A549 (cell line): ENCODE measurements at regions not wholly inside any gene's neighbourhood (a gene's known extent, or its start where the extent isn't known, plus 50 kb on each side); places are given as distances from the start of the nearest gene placed in this dataset.

ENCODE experiments used
- ATAC-seq, 2 experiments: fragments of 200-7000 bp in 1 of 2; fragments of >200 bp in 1 of 2; cut with Nextera tagmentation in 1 of 2; cut with Tn5 transposase in 1 of 2; 3 replicates each; pipeline versions ENCODE4 v1.8.0 to v1.9.1; 2018 to 2020; ENCODE audit warnings: mild to moderate bottlenecking in 1 of 2, moderate library complexity in 1 of 2
- CTCF ChIA-PET: fragments of 300-600 bp; sonication (Branson Sonifier 250); formaldehyde crosslinking; extraction: SDS; loops from one replicate; lab custom pipeline; 2021; ENCODE audit warnings: antibody characterized with exemption, inconsistent platforms; lab: Yijun Ruan, JAX
- POLR2A ChIA-PET: fragments of 350-600 bp; formaldehyde crosslinking; extraction: SDS; loops from one replicate; lab custom pipeline; 2021; ENCODE audit warnings: antibody characterized with exemption, inconsistent platforms; lab: Yijun Ruan, JAX
- DNase-seq, 2 experiments: peaks; one replicate each; pipeline versions ENCODE4 v3.0.0 to v3.0.0-alpha.2; 2011 to 2016; ENCODE audit warnings: low read depth in 1 of 2, low spot score in 1 of 2
- FAIRE-seq: peaks from 2 replicates; lab custom pipeline; 2011; peaks lifted over from hg19 to GRCh38; lab: Jason Lieb, UNC
- H3K27ac ChIP-seq, 2 experiments: fragments of >200 bp; sonication (Bioruptor Twin); formaldehyde crosslinking; 3 replicates each; pipeline ENCODE4 v1.5.1; 2016 to 2017
- H3K4me1 ChIP-seq: fragments of >200 bp; sonication (Bioruptor Twin); formaldehyde crosslinking; 3 replicates; pipeline ENCODE4 v1.6.1; 2016
- H3K4me2 ChIP-seq: fragments of >200 bp; sonication (Bioruptor Twin); formaldehyde crosslinking; 3 replicates; pipeline ENCODE4 v1.6.1; 2016
- H3K4me3 ChIP-seq: fragments of >200 bp; sonication (Bioruptor Twin); formaldehyde crosslinking; 3 replicates; pipeline ENCODE4 v1.5.1; 2016
- H3K9me3 ChIP-seq: fragments of >200 bp; sonication (Bioruptor Twin); formaldehyde crosslinking; 3 replicates; pipeline ENCODE4 v1.6.1; 2016
- CHD2 ChIP-seq: fragments of 150-350 bp; IDR thresholded peaks from 2 replicates; pipeline ENCODE4 v1.6.1; 2014; ENCODE audit warnings: low read length; ENCODE audit not compliant: partially characterized antibody
- E2F6 ChIP-seq: IDR thresholded peaks from 2 replicates; pipeline ENCODE4 v1.6.1; 2012; ENCODE audit warnings: low read depth, borderline replicate concordance
- ESRRA ChIP-seq: fragments of 150-350 bp; IDR thresholded peaks from 2 replicates; pipeline ENCODE4 v1.6.1; 2014; ENCODE audit warnings: mild to moderate bottlenecking, low read length, borderline replicate concordance
- FOXS1 ChIP-seq: fragments of 250-450 bp; sonication (Bioruptor Pico); IDR thresholded peaks from 2 replicates; pipeline ENCODE4 v1.5.0; 2020; ENCODE audit warnings: mild to moderate bottlenecking, moderate library complexity
- HOXA7 ChIP-seq: fragments of 250-450 bp; sonication (Bioruptor Pico); IDR thresholded peaks from 2 replicates; pipeline ENCODE4 v1.5.0; 2020; ENCODE audit warnings: mild to moderate bottlenecking, moderate library complexity
- RAD21 ChIP-seq, 2 experiments: fragments of >200 bp in 1 of 2; sonication (Bioruptor Twin) in 1 of 2; formaldehyde crosslinking in 1 of 2; IDR thresholded peaks in 1 of 2; conservative IDR thresholded peaks in 1 of 2; 2 replicates in 1 of 2; 3 replicates in 1 of 2; pipeline ENCODE4 v1.6.1; 2012 to 2018; ENCODE audit warnings: inconsistent platforms in 1 of 2
- RCOR1 ChIP-seq: fragments of 150-350 bp; IDR thresholded peaks from 2 replicates; pipeline ENCODE4 v1.6.1; 2014; ENCODE audit warnings: antibody characterized with exemption, low read length, low read depth
- RNF2 ChIP-seq: fragments of 200-600 bp; sonication (generic); IDR thresholded peaks from 2 replicates; pipeline ENCODE4 v1.6.1; 2016; ENCODE audit warnings: low read depth, mild to moderate bottlenecking, antibody characterized with exemption, moderate library complexity, borderline replicate concordance
- SMC3 ChIP-seq: fragments of >200 bp; sonication (Bioruptor Twin); formaldehyde crosslinking; IDR thresholded peaks from 3 replicates; pipeline ENCODE4 v1.6.1; 2018; ENCODE audit warnings: inconsistent platforms
- SREBF2 ChIP-seq: fragments of 450-650 bp; IDR thresholded peaks from 2 replicates; pipeline ENCODE4 v1.6.1; 2014; ENCODE audit warnings: mild to moderate bottlenecking, moderate library complexity
- USF2 ChIP-seq: fragments of 450-650 bp; IDR thresholded peaks from 2 replicates; pipeline ENCODE4 v1.6.1; 2014; ENCODE audit warnings: antibody characterized with exemption
- ZFP36 ChIP-seq: fragments of 450-650 bp; IDR thresholded peaks from 2 replicates; pipeline ENCODE4 v1.6.1; 2014; ENCODE audit warnings: borderline replicate concordance; ENCODE audit not compliant: partially characterized antibody
- whole genome bisulfite sequencing: methylation state at CpG from one replicate; pipeline ENCODE4 v1.1.6; 2017; ENCODE audit errors: missing lambda C conversion rate; 5-methylcytosine and 5-hydroxymethylcytosine counted together
- TF ChIP-seq, protein P1 (sequence below): fragments of >200 bp; sonication (Bioruptor Twin); formaldehyde crosslinking; IDR thresholded peaks from 3 replicates; pipeline ENCODE4 v1.5.1; 2016
- TF ChIP-seq, protein P2 (sequence below): fragments of 250-450 bp; sonication (Bioruptor Pico); IDR thresholded peaks from 2 replicates; pipeline ENCODE4 v1.5.0; 2020; ENCODE audit warnings: low read depth, mild to moderate bottlenecking, moderate library complexity

GRCh38 chr1:244116946-244117345 lies 65.9 kb downstream of the ZBTB18 start:
- TF ChIP-seq HOXA7 (CRISPR knock-in tag) (no peak), E2F6 (no peak), SMC3 (no peak), FOXS1 (no peak)
- TF ChIP-seq, protein P1, sequence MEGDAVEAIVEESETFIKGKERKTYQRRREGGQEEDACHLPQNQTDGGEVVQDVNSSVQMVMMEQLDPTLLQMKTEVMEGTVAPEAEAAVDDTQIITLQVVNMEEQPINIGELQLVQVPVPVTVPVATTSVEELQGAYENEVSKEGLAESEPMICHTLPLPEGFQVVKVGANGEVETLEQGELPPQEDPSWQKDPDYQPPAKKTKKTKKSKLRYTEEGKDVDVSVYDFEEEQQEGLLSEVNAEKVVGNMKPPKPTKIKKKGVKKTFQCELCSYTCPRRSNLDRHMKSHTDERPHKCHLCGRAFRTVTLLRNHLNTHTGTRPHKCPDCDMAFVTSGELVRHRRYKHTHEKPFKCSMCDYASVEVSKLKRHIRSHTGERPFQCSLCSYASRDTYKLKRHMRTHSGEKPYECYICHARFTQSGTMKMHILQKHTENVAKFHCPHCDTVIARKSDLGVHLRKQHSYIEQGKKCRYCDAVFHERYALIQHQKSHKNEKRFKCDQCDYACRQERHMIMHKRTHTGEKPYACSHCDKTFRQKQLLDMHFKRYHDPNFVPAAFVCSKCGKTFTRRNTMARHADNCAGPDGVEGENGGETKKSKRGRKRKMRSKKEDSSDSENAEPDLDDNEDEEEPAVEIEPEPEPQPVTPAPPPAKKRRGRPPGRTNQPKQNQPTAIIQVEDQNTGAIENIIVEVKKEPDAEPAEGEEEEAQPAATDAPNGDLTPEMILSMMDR = no peak
- POLR2A ChIA-PET = no interaction called here
- no peak overlapping the region for H3K27ac ChIP-seq
- CTCF ChIA-PET = interaction anchor here (0.6 kb wide), 1 partner anchor 151 kb away, joined by 3 read pairs; no protein-coding TSS in a partner anchor
- no peak overlapping the region for H3K4me3 ChIP-seq
- H3K4me2 ChIP-seq = no peak overlapping the region
- no peak for DNase-seq
- WGBS = 83% methylated on average over 3 of the region's 3 CpGs
- no peak for ATAC-seq
- H3K9me3 ChIP-seq = peaks cover 4% of the 10 kb centered on the region; the same call in 1 of the 3 replicates
- FAIRE-seq = no peak
- H3K4me1 ChIP-seq = peaks cover 8% of the 10 kb centered on the region; the same call in 1 of the 3 replicates

GRCh38 chr1:244118109-244118761 lies 67.2 kb downstream of the ZBTB18 start:
- TF ChIP-seq SREBF2 (no peak), E2F6 (no peak), USF2 (no peak)
- TF ChIP-seq, all 56 proteins: peak for 0
- Histone ChIP-seq H3K4me3 (no peak overlapping the region), H3K27ac (no peak overlapping the region), H3K9me3 (peaks cover 4% of the 10 kb centered on the region; the same call in 1 of the 3 replicates), H3K4me2 (no peak overlapping the region), H3K4me1 (0 out of 3 replicates have a peak, but pooled peaks cover 4% of the 10 kb centered on the region)
- CTCF ChIA-PET = no interaction called here
- POLR2A ChIA-PET = no interaction called here
- no peak for FAIRE-seq
- WGBS = 55% methylated on average over 16 of the region's 16 CpGs
- no peak for DNase-seq
- ATAC-seq = no peak

DNA sequence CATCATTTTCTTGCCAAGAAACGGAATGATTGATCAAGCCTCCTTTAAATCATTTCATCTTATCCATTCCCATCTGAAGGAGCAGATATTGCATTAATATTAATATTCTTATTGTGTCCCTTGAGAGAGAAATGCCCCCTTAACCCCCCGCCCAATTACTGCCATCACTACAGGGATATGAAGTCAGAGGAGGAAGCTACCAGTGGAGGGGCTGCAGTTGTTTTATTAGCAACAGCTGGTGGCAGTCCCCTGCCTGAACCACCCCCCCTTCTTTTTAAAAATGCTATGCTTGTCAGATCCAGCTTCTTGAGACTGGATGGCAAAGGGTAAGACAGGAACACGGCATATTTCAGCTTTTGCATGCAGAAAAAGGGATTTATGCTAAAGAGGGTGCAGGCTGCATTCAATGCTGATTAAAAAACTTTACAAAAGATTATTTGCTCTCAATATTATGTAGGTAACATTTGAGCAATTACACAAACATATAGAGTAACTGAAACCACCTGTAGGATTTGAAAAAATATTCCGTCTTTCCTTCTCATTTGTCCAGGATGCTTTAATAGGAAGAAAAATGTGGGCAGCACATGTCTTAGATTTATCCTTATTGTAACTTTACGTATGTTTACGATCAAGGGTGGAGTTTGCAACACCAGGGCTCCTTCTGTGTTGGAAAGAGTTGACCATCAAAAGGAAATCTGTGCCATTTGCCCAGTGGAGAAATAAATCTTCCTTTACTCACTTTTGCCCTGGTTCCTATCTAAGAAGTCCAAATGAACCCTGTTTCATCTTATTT lies 77.7 kb downstream of the ZBTB18 start:
- FAIRE-seq (no peak), DNase-seq (no peak), ATAC-seq (no peak)
- Histone ChIP-seq H3K4me3 (no peak overlapping the region), H3K27ac (no peak overlapping the region), H3K4me1 (no peaks in the 10 kb centered on the region), H3K9me3 (peaks cover 6% of the 10 kb centered on the region; the same call in 1 of the 3 replicates), H3K4me2 (no peak overlapping the region)
- CTCF ChIA-PET = interaction anchor here (1.2 kb wide), 1 partner anchor 8 kb away, joined by 3 read pairs; no protein-coding TSS in a partner anchor
- TF ChIP-seq RCOR1 = no peak
- TF ChIP-seq RNF2 = no peak
- no peak for TF ChIP-seq RAD21 (conservative IDR thresholded peaks at IDR 0.05 in 1 of 2, IDR thresholded peaks at IDR 0.05 in 1 of 2)
- TF ChIP-seq ZFP36 = no peak
- WGBS = 74% methylated on average over 6 of the region's 6 CpGs
- POLR2A ChIA-PET = no interaction called here

DNA sequence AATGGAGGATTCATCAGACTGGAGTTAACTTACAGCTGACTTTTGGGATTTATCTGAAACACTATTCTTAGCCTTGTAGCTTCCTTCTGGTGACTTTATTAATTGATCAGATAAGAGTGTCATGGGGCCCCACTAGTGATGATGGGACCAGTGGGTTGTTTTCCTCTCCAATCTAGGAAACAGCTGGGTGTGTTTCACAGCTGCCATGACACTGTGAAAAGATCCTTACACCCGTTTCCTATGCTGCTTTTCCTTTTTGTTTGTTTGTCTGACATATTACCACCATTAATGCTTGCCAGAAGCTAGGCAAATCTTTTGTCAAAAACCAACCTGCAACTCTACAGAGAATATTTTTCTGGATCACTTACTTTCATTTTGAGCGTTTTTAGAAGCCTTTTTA lies 86.2 kb downstream of the ZBTB18 start:
- no peak for FAIRE-seq
- CTCF ChIA-PET = interaction anchor here (1.0 kb wide), 1 partner anchor 9 kb away, joined by 3 read pairs; no protein-coding TSS in a partner anchor
- 49% methylated on average over 2 of the region's 2 CpGs for WGBS
- TF ChIP-seq ESRRA = no peak
- TF ChIP-seq, protein P2, sequence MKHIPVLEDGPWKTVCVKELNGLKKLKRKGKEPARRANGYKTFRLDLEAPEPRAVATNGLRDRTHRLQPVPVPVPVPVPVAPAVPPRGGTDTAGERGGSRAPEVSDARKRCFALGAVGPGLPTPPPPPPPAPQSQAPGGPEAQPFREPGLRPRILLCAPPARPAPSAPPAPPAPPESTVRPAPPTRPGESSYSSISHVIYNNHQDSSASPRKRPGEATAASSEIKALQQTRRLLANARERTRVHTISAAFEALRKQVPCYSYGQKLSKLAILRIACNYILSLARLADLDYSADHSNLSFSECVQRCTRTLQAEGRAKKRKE (CRISPR knock-in tag) = no peak
- no peak for TF ChIP-seq CHD2
- H3K27ac ChIP-seq = no peak overlapping the region
- H3K4me2 ChIP-seq = no peak overlapping the region
- POLR2A ChIA-PET = no interaction called here
- ATAC-seq = no peak
- no peaks in the 10 kb centered on the region for H3K4me1 ChIP-seq
- no peaks in the 10 kb centered on the region for H3K9me3 ChIP-seq
- no peak overlapping the region for H3K4me3 ChIP-seq
- no peak for DNase-seq
